LNCaP clone FGC (cell line): ENCODE measurements at regions not wholly inside any gene's neighbourhood (a gene's known extent, or its start where the extent isn't known, plus 50 kb on each side); places are given as distances from the start of the nearest gene placed in this dataset.
"Not testable (repeated sequence)": the region's sequence is repeated elsewhere in the genome, so short reads cannot be mapped to it uniquely, and the experiment has no call there.

Experiments
- DNase-seq: peaks from one replicate; pipeline ENCODE4 v3.0.0-alpha.2; 2011; ENCODE audit warnings: low read depth
- H3K4me3 ChIP-seq: 2 replicates; pipeline ENCODE4 v1.5.1; 2011; ENCODE audit warnings: mild to moderate bottlenecking, low read depth, low read length, control low read depth
- TF ChIP-seq, protein P1 (sequence below): IDR thresholded peaks from 2 replicates; pipeline ENCODE4 v1.5.1; 2012; ENCODE audit warnings: mild to moderate bottlenecking; ENCODE audit not compliant: control insufficient read depth, insufficient read depth; ENCODE audit errors: extremely low read depth

DNA sequence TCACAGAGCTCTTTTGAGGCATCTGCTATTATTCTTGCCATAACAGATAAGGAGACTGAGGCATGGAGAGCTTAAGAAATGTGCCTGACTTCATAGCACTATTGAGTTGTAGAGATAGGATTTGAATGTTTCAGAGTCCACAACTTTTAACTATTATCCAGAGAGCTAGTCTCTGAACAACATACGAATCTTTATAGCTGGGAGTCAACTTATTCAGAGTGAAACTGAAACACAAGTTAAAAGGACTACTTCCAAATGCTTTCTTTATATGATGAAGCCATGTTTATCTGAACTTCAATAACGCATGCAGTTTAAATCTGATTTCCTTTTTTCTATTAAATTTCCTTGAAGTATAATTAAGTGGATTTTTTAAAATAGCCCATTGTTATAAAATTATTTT, 268.8 kb downstream of the IKZF2 start:
- H3K4me3 ChIP-seq = no peak overlapping the region
- TF ChIP-seq, protein P1, sequence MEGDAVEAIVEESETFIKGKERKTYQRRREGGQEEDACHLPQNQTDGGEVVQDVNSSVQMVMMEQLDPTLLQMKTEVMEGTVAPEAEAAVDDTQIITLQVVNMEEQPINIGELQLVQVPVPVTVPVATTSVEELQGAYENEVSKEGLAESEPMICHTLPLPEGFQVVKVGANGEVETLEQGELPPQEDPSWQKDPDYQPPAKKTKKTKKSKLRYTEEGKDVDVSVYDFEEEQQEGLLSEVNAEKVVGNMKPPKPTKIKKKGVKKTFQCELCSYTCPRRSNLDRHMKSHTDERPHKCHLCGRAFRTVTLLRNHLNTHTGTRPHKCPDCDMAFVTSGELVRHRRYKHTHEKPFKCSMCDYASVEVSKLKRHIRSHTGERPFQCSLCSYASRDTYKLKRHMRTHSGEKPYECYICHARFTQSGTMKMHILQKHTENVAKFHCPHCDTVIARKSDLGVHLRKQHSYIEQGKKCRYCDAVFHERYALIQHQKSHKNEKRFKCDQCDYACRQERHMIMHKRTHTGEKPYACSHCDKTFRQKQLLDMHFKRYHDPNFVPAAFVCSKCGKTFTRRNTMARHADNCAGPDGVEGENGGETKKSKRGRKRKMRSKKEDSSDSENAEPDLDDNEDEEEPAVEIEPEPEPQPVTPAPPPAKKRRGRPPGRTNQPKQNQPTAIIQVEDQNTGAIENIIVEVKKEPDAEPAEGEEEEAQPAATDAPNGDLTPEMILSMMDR = no peak
- DNase-seq = no peak

DNA sequence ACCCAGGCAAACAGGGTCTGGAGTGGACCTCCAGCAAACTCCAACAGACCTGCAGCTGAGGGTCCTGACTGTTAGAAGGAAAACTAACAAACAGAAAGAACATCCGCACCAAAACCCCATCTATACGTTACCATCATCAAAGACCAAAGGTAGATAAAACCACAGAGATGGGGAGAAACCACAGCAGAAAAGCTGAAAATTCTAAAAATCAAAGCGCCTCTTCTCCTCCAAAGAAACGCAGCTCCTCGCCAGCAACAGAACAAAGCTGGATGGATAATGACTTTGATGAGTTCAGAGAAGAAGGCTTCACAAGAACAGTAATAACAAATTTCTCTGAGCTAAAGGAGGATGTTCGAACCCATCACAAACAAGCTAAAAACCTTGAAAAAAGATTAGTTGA, 274.9 kb downstream of the IKZF2 start:
- not testable (repeated sequence) for DNase-seq, H3K4me3 ChIP-seq

DNA sequence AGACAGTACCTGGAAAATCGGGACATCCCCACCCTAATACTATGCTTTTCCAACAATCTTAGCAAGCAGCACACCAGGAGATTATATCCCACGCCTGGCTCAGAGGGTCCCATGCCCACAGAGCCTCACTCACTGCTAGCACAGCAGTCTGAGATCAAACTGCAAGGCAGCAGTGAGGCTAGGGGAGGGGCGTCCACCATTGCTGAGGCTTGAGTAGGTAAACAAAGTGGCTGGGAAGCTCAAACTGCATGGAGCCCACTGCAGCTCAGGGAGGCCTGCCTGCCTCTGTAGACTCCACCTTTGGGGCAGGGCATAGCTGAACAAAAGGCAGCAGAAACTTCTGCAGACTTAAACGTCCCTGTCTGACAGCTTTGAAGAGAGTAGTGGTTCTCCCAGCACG, 275.5 kb downstream of the IKZF2 start:
- not testable (repeated sequence) for H3K4me3 ChIP-seq, DNase-seq

DNA sequence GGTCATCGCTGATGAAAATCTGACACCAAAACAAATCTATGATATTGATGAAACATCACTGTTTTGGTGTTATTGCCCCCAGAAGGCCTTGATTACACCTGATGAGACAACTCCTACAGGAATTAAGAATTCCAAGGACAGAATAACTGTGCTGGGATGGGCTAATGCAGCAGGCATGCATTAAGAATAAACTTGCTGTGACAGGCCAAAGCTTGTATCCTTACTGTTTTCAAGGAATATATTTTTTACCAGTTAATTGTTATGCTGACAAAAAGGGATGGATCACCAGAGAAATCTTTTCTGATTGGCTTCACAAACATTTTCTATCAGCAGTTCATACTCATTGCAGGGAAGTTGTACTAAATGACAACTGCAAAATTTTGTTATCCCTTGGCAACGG, 278.2 kb downstream of the IKZF2 start:
- H3K4me3 ChIP-seq = no peak overlapping the region
- no peak for DNase-seq
- TF ChIP-seq, protein P1 = no peak

DNA sequence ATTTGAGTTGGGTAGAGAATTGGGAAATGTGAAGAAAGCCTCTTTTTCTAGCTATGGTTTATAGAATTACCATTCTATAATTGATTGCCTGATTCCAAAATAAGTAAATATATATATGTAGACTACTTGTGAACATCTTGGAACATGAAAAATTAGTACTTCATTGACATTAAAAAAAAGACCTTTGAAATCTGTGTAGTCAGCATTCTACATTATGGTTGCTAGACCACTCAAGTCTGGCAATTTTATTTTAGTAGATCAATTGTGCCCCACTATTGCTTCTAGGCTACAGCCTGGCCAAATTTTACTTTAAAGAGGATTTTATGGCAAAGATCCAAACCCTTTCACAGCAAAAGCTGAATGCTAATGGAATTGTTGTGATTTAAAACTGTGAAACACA, 279.8 kb downstream of the IKZF2 start:
- no peak for DNase-seq
- TF ChIP-seq, protein P1 = no peak
- no peak overlapping the region for H3K4me3 ChIP-seq

DNA sequence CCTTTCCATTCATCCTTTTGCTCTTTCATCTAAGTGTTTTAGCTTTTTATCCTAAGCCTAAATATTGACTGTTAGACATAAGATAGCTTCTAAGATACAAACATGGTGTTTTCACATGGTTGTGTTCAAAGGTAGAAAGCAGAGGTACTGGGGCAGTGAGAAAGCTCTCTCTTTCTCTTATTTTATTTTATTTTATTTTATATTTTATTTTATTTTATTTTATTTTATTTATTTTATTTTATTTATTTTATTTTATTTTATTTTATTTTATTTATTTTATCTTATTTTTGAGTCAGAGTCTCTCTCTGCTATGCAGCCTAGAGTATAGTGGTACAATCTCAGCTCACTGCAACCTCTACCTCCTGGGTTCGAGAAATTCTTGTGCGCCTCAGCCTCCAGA, 287.2 kb downstream of the IKZF2 start:
- TF ChIP-seq, protein P1 = no peak
- DNase-seq = no peak

DNA sequence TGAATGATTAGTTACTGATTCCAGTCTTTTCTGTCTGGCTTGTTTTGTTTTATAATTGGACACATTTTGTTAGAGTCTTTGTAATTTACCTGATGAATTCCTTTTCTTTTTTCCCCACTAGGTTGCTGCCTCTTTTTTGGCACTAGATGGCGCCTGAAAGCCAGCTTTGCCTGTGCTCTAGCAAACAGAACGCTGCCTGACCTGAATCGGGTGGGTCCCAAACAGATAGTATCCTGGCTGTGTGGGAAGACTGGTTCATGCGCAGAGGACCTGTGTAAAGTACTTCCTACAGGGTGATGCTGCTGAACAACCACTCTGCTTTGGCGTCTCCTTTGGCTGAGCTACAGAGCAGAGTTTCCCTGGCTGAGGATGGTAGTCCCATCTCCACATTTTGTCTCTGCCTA, 288.2 kb downstream of the IKZF2 start:
- TF ChIP-seq, protein P1 = peak; percentile 59
- DNase-seq = peak; percentile 15
- H3K4me3 ChIP-seq = no peak overlapping the region

More for the DNA sequence above, 287.2 kb downstream of the IKZF2 start:
- H3K4me3 ChIP-seq = no peak overlapping the region

DNA sequence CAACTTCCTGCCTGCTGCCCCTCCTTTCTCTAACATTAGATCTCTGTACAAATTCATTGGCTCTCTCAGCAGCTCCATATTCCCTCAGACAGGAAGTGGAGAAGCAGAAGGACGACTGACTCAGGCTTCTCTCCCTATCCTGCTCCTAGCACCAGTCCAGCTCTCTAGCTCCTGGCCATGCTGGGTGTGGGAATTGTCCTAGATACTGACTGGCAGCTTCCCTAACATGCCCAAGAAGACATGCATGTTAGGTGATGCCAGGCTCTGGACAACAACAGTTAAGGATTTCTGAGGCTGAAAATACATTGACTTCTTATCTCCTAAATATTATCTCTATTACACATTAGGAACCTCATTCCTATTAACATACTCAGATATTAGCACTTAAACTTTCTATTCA, 292.9 kb downstream of the IKZF2 start:
- no peak for DNase-seq
- H3K4me3 ChIP-seq = no peak overlapping the region
- TF ChIP-seq, protein P1 = no peak
